HG03575 (cell line): ENCODE measurements at regions not wholly inside any gene's neighbourhood (a gene's known extent, or its start where the extent isn't known, plus 50 kb on each side); places are given as distances from the start of the nearest gene placed in this dataset.
"Not testable (repeated sequence)": the region's sequence is repeated elsewhere in the genome, so short reads cannot be mapped to it uniquely, and the experiment has no call there.

Experiments used
- ATAC-seq: cut with Tn5 transposase; IDR thresholded peaks from one replicate; pipeline ENCODE4 v1.9.1; 2021; ENCODE audit not compliant: unreplicated experiment, insufficient number of reproducible peaks, low FRiP score; ENCODE audit errors: extremely low read depth

DNA sequence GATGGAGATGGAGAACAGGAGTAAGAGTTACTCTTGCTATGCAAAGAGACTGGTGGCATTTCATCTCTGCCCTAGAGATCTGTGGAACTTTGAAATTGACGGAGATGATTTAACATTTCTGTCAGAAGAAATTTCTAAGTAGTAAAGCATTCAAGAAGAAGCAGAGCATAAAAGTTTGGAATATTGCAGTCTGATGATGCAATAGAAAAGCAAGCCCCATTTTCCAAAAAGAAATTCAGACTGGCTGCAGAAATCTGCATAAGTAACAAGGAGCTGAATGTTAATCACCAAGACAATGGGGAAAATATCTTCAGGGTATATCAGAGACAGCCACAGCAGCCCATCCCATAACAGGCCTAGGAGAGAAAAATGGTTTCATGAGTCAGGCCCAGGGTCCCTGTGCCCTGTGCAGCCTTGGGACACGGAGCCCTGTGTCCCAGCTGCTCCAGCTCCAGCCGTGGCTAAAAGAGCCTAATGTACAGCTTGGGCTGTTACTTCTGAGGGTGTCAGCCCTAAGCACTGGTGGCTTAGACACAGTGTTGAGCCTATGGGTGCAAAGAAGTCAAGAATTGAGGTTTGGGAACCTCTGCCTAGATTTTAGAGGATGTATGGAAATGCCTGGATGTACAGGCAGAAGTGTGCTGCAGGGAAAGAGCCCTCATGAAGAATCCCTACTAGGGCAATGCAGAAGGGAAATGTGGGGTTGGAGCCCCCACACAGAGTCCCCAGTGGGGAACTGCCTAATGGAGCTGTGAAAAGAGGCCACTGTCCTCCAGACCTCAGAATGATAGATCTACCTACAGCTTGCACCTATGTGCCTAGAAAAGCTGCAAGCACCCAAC lies 616.6 kb downstream of the SLC16A7 start:
- no peak for ATAC-seq

DNA sequence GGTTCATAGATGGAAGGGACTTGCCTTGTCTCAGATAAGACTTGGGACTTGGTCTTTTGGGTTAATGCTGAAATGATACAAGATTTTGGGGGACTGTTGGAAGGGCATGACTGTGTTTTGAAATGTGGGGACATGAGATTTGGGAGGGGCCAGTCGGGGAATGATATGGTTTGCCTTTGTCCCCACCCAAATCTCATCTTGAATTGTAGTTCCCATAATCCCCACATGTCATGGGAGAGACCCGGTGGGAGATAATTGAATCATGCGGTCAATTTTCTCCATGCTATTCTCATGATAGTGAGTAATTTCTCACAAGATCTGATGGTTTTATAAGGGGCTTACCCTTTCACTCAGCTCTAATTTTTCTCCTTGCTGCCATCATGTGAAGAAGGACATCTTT lies 617.4 kb downstream of the SLC16A7 start:
- not testable (repeated sequence) for ATAC-seq

DNA sequence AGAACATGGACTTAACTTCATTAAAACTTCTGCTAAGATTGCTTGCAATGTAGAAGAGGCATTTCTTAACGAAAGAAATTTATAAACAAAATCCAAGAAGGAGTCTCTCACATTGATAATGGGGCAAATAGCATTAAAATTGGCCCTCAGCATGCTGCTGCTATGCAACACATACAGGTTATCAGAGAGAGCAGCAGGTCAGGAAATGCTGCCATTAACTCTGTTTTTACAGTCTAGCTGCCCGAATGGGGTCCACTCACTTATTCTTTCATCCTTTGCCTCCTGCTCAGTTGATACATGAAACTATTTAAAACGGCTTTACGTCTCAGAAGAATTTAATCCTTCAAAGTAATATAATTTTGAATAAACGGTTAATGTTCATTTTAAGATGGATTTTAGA lies 620.4 kb downstream of the SLC16A7 start:
- no peak for ATAC-seq

DNA sequence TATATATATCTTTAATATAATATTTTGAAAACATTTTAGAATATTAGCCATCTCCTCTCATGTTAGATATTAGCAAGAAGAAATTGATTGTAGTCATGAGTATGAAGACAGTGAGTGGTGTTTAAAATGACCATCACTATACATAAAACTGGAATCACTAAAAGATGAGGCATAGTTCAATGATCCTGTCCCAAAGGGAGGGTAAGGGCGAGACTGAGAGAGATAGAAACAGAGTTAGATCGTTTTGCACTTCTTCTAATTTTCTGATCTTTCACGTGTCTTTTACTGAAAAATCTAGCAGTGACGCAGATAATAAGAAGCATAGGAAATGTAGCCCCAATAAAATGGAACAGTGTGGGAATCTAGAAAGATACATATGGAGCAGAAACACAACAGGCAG lies 627.4 kb downstream of the SLC16A7 start:
- no peak for ATAC-seq

DNA sequence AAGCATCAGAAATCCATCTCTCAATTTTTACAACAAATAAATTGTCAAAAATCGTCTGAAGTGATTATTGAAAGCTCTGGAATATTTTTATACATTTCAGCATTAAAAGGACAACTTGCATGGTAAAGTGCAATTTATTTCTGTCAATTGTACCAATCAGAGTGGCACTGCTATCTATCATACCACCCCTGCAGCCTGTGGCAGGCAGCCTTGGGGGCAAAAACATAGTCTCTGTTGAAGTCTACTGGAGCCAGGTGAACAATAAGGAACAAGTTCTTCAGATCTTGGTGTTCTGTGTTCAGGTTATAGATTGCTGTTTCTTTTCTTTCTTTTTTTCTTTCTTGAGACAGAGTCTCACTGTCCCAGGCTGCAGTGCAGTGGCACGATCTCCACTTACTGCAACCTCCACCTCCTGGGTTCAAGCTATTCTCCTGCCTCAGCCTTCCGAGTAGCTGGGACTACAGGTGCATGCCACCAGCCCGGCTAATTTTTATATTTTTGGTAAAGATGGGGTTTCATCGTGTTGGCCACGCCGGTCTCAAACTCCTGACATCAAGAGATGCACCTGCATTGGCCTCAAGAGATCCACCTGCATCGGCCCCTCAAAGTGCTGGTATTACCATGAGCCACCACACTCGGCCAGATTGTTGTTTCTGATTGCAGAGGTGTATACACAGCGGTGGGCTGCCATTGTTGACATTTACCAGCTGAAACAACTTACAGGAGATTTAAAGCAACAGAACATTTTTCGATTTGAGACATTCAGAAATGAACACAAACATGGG lies 629.6 kb downstream of the SLC16A7 start:
- no peak for ATAC-seq

DNA sequence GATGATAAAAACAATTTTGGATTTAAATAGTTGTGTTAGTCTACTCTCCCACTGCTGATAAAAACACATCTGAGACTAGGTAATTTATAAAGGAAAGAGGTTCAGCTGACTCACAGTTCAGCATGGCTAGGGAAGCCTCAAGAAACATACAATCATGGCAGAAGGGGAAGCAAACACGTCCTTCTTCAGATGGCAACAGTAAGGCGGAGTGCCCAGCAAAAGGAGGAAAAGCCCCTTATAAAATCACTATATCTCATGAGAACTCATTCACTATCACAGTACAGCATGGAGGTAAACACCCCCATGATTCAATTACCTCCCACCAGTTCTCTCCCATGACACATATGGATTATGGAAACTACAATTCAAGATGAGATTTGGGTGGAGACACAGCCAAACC lies 632.1 kb downstream of the SLC16A7 start:
- no peak for ATAC-seq

DNA sequence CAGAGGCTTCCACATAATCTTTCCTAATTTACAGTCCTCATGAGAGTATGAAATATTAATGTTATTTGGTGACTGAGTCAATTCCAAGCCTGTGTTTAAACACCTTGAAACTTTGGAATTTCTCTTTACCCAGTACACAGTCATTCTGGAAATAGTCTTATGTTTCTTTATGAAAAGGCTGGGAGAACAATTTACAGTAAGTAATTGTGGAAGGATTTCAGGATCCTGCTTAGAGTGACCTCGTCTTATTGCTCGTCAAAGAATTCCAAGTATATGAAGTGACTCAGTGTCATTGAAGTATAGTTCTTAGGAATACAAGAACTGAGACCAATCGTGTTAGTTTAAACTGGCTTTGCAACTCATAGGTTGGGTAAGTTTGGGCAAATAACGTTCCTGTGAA lies 634.2 kb downstream of the SLC16A7 start:
- ATAC-seq: no peak

DNA sequence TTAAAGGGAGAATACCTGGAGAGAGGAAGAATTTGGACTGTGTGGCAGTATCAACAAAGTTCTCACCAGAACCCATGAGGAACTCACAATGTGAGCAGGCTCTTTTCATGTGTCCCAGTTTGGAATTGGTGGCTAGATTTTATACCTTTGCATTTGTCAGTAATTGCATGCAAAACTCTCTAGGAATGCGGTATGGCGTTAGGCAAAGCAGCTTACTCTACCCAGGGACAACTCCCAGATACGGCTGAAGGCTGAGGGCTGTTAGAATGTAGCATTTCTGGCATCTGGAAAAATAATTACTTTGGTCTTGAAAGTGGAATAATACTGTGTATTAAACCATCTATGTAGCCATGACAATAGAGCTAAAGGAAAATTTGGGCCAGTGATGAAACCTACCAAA lies 635.5 kb downstream of the SLC16A7 start:
- ATAC-seq: no peak

DNA sequence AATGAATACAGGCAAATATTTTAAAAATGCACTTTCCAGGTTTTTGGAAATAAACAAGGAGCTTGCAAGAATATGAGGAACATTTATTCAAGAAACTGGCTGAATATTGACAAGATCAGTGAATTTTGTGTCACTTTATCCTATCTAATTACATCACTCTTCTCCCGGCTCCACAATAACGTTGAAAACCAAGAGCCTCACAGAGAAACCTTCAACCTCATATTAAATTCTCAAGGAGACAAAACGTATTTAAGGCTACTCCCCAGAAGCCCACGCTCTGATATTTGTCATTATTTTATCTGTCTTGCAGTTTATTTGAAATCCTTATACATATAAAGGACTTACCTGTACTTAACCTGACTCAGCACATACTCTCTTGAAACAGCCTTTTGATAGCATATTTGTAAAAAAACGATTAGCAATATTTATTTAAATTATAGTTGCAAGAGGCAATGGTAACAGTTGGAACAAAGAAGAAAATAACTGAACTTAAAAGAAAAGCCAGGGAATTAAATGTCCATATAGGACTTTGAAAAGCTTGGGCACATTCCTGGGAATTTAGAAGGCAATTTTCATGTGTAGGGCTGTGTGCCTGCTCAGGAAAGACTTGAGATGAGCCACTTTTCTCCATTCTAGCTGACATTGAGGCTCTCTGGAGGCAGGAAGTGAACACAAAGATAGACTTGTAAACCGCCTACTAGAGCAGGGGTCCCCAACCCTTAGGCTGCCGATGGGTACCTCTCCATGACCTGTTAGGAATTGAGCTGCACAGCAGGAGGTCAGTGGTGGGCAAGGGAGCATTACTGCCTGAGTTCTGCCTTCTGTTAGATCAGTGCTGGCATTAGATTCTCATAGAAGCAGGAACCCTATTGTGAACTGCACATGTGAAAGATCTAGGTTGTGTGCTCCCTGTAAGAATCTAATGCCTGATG lies 636.4 kb downstream of the SLC16A7 start:
- ATAC-seq: no peak

DNA sequence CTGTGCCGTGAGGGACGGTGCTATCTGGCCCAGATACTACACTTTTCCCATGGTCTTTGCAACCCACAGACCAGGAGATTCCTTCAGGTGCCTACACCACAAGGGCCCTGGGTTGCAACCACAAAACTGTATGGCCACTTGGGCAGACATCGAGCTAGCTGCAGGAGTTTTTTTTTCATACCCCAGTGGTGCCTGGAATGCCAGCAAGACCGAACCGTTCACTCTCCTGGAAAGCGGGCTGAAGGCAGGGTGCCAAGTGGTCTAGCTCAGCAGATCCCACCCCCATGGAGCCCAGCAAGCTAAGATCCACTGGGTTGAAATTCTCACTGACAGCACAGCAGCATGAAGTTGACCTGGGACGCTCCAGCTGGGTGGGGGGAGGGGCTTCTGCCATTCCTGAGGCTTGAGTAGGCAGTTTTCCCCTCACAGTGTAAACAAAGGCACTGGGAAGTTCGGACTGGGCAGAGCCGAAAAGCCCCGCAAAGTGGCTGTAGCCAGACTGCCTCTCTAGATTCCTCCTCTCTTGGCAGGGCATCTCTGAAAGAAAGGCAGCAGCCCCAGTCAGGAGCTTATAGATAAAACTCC lies 638.9 kb downstream of the SLC16A7 start:
- not testable (repeated sequence) for ATAC-seq

DNA sequence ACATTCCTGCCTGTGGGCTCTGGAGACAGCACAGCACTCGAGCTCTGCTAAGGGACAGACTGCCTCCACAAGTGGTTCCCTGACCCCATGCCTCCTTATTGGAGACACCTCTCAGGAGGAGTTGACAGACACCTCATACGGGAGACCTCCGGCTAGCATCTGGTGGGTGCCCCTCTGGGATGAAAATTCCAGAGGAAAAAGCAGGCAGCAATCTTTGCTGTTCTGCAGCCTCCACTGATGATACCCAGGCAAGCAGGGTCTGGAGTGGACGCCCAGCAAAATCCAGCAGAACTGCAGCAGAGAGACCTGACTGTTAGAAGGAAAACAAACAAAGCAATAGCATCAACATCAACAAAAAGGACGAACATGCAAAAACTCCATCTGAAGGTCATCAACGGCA lies 639.4 kb downstream of the SLC16A7 start:
- ATAC-seq: no peak

DNA sequence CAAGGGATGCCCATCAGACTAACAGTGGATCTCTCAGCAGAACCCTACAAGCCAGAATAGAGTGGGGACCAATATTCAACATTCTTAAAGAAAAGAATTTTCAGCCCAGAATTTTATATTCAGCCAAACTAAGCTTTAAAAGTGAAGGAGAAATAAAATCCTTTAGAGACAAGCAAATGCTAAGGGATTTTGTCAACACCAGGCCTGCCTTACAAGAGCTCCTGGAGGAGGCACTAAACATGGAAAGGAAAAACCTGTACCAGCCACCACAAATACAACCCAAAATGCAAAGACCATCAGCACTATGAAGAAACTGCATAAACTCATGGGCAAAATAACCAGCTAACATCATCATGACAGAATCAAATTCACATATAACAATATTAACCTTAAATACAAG lies 640.6 kb downstream of the SLC16A7 start:
- not testable (repeated sequence) for ATAC-seq

DNA sequence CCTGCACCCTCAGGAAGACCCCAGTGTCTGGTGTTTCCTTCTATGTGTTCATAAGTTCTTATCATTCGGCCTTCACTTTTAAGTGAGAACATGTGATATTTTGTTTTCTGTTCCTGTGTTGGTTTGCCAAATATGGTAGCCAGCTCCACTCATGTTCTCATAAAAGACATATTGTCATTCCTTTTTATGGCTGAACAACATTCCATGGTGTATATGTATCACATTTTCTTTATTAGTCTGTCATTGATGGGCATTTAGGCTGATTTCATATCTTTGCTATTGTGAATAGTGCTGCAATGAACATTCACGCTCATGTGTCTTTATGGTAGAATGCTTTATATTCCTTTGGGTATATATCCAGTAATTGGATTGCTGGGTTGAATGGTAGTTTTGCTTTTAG lies 645.1 kb downstream of the SLC16A7 start:
- ATAC-seq: no peak

DNA sequence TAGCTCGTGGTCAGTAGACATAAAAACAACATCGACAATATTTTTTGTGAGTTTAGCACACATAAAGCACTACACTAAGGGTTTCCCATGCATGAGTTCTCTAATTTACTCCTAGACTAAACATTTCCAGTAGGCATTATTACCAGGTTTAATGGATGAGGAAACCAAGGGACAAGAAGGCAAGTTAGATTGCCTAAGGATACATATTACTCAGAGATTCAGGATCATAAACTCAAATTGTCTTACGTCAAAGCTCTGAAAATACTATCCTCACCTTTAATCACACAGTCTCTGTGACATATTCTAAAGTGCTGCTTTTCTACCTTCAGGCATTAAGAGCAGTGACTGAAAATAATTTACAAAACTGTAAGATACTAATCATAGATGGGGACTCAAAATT lies 655.3 kb downstream of the SLC16A7 start:
- ATAC-seq: no peak

DNA sequence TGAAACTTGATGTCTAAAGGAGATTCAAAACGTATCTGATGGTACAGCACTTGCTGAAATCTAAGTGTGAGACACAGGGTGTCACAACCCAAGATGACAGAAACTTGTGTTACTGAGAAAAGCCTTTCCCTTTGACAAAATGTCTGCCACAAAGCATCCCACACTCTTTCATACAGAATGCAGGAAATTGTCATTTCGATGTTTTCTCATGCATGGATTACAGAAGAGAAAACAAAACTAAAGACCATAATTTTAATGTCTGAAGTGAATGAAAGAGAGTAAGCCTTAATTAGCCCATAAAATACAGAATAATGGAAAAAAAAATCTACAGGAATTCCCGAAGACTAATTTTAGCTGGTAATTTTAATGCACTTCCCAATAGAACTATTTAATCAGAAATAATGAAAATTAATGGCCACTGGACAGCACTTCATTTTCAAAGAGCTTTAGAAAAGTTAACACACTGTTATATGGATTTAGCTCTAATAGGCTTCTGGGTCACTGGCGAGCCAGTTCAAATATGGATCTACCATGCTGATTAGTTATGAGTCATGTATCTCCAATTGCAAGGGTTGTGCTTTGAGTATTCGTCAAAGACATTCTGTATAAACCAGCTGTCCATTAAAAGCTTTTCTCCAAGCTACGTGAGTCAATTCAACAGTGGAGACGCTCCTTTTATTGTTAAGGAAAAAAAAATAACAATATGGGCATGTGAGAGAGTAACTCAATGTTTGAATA lies 656.7 kb downstream of the SLC16A7 start:
- ATAC-seq: no peak

DNA sequence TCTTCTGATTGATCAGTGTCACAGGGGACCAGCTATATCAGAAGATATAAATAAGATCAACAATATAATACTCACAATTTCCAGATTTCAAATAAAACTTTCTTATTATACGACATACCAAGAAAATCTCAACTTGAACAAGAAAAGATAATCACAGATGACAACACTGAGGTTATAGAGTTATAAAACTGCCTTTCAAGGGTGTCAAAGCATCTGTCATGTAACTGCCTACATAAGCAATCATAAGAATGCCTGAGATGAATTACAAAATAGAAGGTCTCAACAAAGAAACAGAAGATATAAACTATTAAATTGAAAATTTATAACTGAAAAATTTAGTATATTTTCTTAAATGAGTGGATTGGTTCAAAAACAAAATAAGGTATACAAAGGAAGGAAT lies 659.2 kb downstream of the SLC16A7 start:
- no peak for ATAC-seq

DNA sequence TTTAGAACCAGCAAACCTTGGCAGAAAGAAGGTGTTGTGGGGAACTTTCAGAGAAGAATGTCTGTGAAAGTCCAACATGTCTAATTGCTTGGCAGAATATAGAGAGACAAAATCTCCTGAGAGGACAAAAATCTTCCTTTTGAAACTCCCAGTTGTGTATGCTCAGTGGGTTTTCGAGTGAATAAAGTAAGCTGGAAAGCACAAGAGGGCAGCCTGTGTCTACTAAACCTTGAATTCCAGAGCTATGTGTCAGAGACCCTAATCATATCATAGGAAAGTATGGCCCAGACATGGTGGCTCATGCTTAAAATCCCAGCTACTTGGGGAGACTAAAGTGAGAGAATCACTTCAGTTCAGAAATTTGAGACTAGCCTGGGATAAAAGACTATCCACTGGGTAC lies 661.2 kb downstream of the SLC16A7 start:
- no peak for ATAC-seq

DNA sequence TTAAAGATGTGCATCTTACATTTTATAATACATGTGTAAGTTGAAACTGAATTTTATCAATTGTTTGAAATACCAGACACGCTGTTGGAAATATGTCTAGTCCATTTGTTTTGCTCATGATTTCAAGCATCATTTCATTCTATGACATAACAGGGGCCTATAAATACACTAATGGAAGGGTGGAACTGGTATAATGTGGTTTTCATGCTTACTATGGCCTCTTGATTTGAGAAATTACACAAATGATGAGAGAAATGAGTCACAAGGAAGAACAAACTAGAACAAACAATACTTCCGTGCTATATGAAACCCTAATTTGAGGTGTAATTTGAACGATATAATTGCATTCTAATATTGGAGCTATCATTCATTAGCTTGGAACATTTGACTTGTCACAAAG lies 663.4 kb downstream of the SLC16A7 start:
- no peak for ATAC-seq
